ENCODE measurements at regions not wholly inside any gene's neighbourhood (a gene's known extent, or its start where the extent isn't known, plus 50 kb on each side); places are given as distances from the start of the nearest gene placed in this dataset.

GRCh38 chr3:153394017-153394416 is 232.0 kb downstream of the RAP2B start:
- no peak for TF ChIP-seq POLR2AphosphoS5 (IDR thresholded peaks at IDR 0.05)
- TF ChIP-seq POLR2A (IDR thresholded peaks at IDR 0.05), result no peak
- TF ChIP-seq CTCF (IDR thresholded peaks at IDR 0.05), result no peak
- no peaks in the 10 kb centered on the region for H3K9me3 ChIP-seq
- H3K4me3 ChIP-seq, result no peak overlapping the region
- H3K27me3 ChIP-seq (replicated peaks; ENCODE audit: insufficient read depth), result no peaks in the 10 kb centered on the region
- no peak overlapping the region for H3K27ac ChIP-seq
- no peaks in the 10 kb centered on the region for H3K36me3 ChIP-seq
- no peaks in the 10 kb centered on the region for H3K4me1 ChIP-seq (replicated peaks)
- 94% methylated on average over 1 of the region's 1 CpG for WGBS
- no peak for DNase-seq (ENCODE audit: low spot score)
- intact Hi-C loops (cut with DNase I), result no loop called here

GRCh38 chr3:153396581-153396980 is 234.6 kb downstream of the RAP2B start:
- intact Hi-C loops (cut with DNase I), result no loop called here
- TF ChIP-seq POLR2AphosphoS5 (IDR thresholded peaks at IDR 0.05) (no peak), POLR2A (IDR thresholded peaks at IDR 0.05) (no peak), CTCF (IDR thresholded peaks at IDR 0.05) (no peak)
- Histone ChIP-seq H3K9me3 (no peaks in the 10 kb centered on the region), H3K27ac (no peak overlapping the region), H3K36me3 (no peaks in the 10 kb centered on the region), H3K4me1 (replicated peaks) (no peaks in the 10 kb centered on the region), H3K4me3 (no peak overlapping the region), H3K27me3 (replicated peaks; ENCODE audit: insufficient read depth) (no peaks in the 10 kb centered on the region)
- no peak for DNase-seq (ENCODE audit: low spot score)
- 95% methylated on average over 2 of the region's 2 CpGs for WGBS

- intact Hi-C loops (cut with DNase I), result no loop called here
- H3K4me3 ChIP-seq, result no peak overlapping the region
- no peaks in the 10 kb centered on the region for H3K36me3 ChIP-seq
- H3K4me1 ChIP-seq (replicated peaks), result no peaks in the 10 kb centered on the region
- TF ChIP-seq POLR2AphosphoS5 (IDR thresholded peaks at IDR 0.05), result no peak
- TF ChIP-seq POLR2A (IDR thresholded peaks at IDR 0.05), result no peak
- H3K9me3 ChIP-seq, result no peaks in the 10 kb centered on the region
- WGBS, result 64% methylated on average over 2 of the region's 2 CpGs
- H3K27ac ChIP-seq, result no peak overlapping the region
- DNase-seq (ENCODE audit: low spot score), result no peak
- no peaks in the 10 kb centered on the region for H3K27me3 ChIP-seq (replicated peaks; ENCODE audit: insufficient read depth)
Observed at GRCh38 chr3:153397794-153398193, 235.8 kb downstream of the RAP2B start.

GRCh38 chr3:153399636-153400035 is 237.6 kb downstream of the RAP2B start:
- Histone ChIP-seq H3K36me3 (no peaks in the 10 kb centered on the region), H3K4me1 (replicated peaks) (no peaks in the 10 kb centered on the region), H3K27ac (no peak overlapping the region), H3K4me3 (no peak overlapping the region), H3K27me3 (replicated peaks; ENCODE audit: insufficient read depth) (no peaks in the 10 kb centered on the region), H3K9me3 (no peaks in the 10 kb centered on the region)
- intact Hi-C loops (cut with DNase I), result no loop called here
- DNase-seq (ENCODE audit: low spot score), result no peak
- TF ChIP-seq CTCF (IDR thresholded peaks at IDR 0.05) (no peak), POLR2A (IDR thresholded peaks at IDR 0.05) (no peak), POLR2AphosphoS5 (IDR thresholded peaks at IDR 0.05) (no peak)

GRCh38 chr3:153400641-153401040 is 238.6 kb downstream of the RAP2B start:
- TF ChIP-seq POLR2AphosphoS5 (IDR thresholded peaks at IDR 0.05) (no peak), POLR2A (IDR thresholded peaks at IDR 0.05) (no peak), CTCF (IDR thresholded peaks at IDR 0.05) (no peak)
- intact Hi-C loops (cut with DNase I), result no loop called here

More at GRCh38 chr3:153400641-153401040, 238.6 kb downstream of the RAP2B start:
- Histone ChIP-seq H3K9me3 (no peaks in the 10 kb centered on the region), H3K27me3 (replicated peaks; ENCODE audit: insufficient read depth) (no peaks in the 10 kb centered on the region), H3K4me1 (replicated peaks) (no peaks in the 10 kb centered on the region), H3K27ac (no peak overlapping the region), H3K36me3 (no peaks in the 10 kb centered on the region), H3K4me3 (no peak overlapping the region)
- DNase-seq (ENCODE audit: low spot score), result no peak
